SK-N-SH (cell line): ENCODE measurements at regions not wholly inside any gene's neighbourhood (a gene's known extent, or its start where the extent isn't known, plus 50 kb on each side); places are given as distances from the start of the nearest gene placed in this dataset.

Source experiments
- FOXJ3 ChIP-seq: sonication (generic); formaldehyde crosslinking; IDR thresholded peaks from 2 replicates; pipeline ENCODE4 v1.5.1; 2020; ENCODE audit warnings: mild to moderate bottlenecking, missing genetic modification reagents
- POLR2AphosphoS5 ChIP-seq: IDR thresholded peaks from 2 replicates; pipeline ENCODE4 v1.6.1; 2012; ENCODE audit warnings: low read depth, low read length
- RAD21 ChIP-seq: IDR thresholded peaks from 2 replicates; pipeline ENCODE4 v1.6.1; 2012; ENCODE audit warnings: mild to moderate bottlenecking, low read length
- TAF1 ChIP-seq: IDR thresholded peaks from 2 replicates; pipeline ENCODE4 v1.6.1; 2012; ENCODE audit warnings: low read depth, mild to moderate bottlenecking, low read length, moderate library complexity, borderline replicate concordance
- TF ChIP-seq, protein P1 (sequence below): IDR thresholded peaks from 2 replicates; pipeline ENCODE4 v1.4.0; 2012; ENCODE audit warnings: low read depth
- TF ChIP-seq, protein P2 (sequence below): fragments of 200-600 bp; sonication (generic); IDR thresholded peaks from 2 replicates; pipeline ENCODE4 v1.6.1; 2017; ENCODE audit warnings: antibody characterized with exemption, mild to moderate bottlenecking, moderate library complexity
- TF ChIP-seq, protein P3 (sequence below): fragments of 150-350 bp; IDR thresholded peaks from 2 replicates; pipeline ENCODE4 v1.6.1; 2017; ENCODE audit warnings: antibody characterized with exemption, low read length, low read depth, borderline replicate concordance
- TF ChIP-seq, protein P4 (sequence below): IDR thresholded peaks from 2 replicates; pipeline ENCODE4 v1.4.0; 2012; ENCODE audit warnings: low read depth, borderline replicate concordance

DNA sequence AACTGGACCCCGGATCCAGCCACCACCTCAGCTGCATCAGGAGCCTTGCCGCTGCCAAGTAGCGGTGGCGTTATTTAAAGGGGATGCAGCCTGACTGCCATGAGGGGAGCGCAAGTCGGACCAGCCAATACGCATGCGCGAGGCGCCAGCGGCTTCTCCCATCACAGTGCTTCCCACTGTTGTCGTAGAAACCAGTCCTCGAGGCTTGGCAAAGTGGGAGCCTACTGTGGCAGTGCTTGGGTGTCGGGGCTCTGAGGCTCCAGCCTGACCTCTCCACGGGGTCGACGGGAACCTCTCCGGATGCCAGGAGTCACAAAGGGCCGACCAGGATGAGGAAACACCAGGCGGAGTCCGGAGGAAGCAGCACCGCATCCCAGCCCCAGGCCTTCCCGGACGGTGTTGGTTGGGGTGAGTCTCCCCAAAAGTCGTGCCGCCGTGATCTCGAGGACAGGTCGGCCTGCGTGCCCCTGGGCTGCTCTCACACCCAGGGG, 369.6 kb downstream of the ZNF716 start:
- TF ChIP-seq, protein P1, sequence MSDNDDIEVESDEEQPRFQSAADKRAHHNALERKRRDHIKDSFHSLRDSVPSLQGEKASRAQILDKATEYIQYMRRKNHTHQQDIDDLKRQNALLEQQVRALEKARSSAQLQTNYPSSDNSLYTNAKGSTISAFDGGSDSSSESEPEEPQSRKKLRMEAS: no peak
- TF ChIP-seq, protein P2, sequence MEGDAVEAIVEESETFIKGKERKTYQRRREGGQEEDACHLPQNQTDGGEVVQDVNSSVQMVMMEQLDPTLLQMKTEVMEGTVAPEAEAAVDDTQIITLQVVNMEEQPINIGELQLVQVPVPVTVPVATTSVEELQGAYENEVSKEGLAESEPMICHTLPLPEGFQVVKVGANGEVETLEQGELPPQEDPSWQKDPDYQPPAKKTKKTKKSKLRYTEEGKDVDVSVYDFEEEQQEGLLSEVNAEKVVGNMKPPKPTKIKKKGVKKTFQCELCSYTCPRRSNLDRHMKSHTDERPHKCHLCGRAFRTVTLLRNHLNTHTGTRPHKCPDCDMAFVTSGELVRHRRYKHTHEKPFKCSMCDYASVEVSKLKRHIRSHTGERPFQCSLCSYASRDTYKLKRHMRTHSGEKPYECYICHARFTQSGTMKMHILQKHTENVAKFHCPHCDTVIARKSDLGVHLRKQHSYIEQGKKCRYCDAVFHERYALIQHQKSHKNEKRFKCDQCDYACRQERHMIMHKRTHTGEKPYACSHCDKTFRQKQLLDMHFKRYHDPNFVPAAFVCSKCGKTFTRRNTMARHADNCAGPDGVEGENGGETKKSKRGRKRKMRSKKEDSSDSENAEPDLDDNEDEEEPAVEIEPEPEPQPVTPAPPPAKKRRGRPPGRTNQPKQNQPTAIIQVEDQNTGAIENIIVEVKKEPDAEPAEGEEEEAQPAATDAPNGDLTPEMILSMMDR: no peak
- TF ChIP-seq RAD21 (no peak), POLR2AphosphoS5 (no peak), TAF1 (no peak), FOXJ3 (no peak)
- TF ChIP-seq, protein P3, sequence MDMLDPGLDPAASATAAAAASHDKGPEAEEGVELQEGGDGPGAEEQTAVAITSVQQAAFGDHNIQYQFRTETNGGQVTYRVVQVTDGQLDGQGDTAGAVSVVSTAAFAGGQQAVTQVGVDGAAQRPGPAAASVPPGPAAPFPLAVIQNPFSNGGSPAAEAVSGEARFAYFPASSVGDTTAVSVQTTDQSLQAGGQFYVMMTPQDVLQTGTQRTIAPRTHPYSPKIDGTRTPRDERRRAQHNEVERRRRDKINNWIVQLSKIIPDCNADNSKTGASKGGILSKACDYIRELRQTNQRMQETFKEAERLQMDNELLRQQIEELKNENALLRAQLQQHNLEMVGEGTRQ: no peak
- TF ChIP-seq, protein P4, sequence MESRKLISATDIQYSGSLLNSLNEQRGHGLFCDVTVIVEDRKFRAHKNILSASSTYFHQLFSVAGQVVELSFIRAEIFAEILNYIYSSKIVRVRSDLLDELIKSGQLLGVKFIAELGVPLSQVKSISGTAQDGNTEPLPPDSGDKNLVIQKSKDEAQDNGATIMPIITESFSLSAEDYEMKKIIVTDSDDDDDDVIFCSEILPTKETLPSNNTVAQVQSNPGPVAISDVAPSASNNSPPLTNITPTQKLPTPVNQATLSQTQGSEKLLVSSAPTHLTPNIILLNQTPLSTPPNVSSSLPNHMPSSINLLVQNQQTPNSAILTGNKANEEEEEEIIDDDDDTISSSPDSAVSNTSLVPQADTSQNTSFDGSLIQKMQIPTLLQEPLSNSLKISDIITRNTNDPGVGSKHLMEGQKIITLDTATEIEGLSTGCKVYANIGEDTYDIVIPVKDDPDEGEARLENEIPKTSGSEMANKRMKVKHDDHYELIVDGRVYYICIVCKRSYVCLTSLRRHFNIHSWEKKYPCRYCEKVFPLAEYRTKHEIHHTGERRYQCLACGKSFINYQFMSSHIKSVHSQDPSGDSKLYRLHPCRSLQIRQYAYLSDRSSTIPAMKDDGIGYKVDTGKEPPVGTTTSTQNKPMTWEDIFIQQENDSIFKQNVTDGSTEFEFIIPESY: no peak
